Activated CD8-positive, alpha-beta memory T cell treated with anti-CD3 and anti-CD28 coated beads for 36 hours (primary cell): ENCODE measurements at regions not wholly inside any gene's neighbourhood (a gene's known extent, or its start where the extent isn't known, plus 50 kb on each side); places are given as distances from the start of the nearest gene placed in this dataset.

ENCODE experiments used
- CTCF ChIA-PET: fragments of 350-600 bp; sonication (Branson Sonifier 250); formaldehyde crosslinking; loops from one replicate; lab custom pipeline; 2021; ENCODE audit warnings: antibody characterized with exemption; lab: Charles Lee
- POLR2A ChIA-PET: fragments of 350-600 bp; sonication (Branson Sonifier 250); formaldehyde crosslinking; loops from one replicate; lab custom pipeline; 2021; ENCODE audit warnings: antibody characterized with exemption; lab: Charles Lee

GRCh38 chr16:86092586-86093480, 193.9 kb downstream of the IRF8 start:
- CTCF ChIA-PET, result interaction anchor here (0.7 kb wide), 1 partner anchor 8 kb away, joined by 3 read pairs; no protein-coding TSS in a partner anchor
- POLR2A ChIA-PET, result no interaction called here

GRCh38 chr16:86093801-86094750, 195.1 kb downstream of the IRF8 start:
- ChIA-PET CTCF (no interaction called here), POLR2A (no interaction called here)

- ChIA-PET CTCF (no interaction called here), POLR2A (no interaction called here)
These were observed 196.3 kb downstream of the IRF8 start for GRCh38 chr16:86095131-86095752.

- ChIA-PET POLR2A (no interaction called here), CTCF (no interaction called here)
These were observed 197.0 kb downstream of the IRF8 start for GRCh38 chr16:86095906-86096485.

- POLR2A ChIA-PET, result no interaction called here
- CTCF ChIA-PET, result no interaction called here
These were observed 197.9 kb downstream of the IRF8 start for GRCh38 chr16:86096850-86097249.

GRCh38 chr16:86099326-86099725, 200.4 kb downstream of the IRF8 start:
- POLR2A ChIA-PET, result no interaction called here
- CTCF ChIA-PET, result no interaction called here

GRCh38 chr16:86100205-86101136, 201.5 kb downstream of the IRF8 start:
- CTCF ChIA-PET, result interaction anchor here (0.6 kb wide), 1 partner anchor 8 kb away, joined by 3 read pairs; no protein-coding TSS in a partner anchor
- POLR2A ChIA-PET, result no interaction called here

GRCh38 chr16:86101137-86101896, 202.4 kb downstream of the IRF8 start:
- ChIA-PET CTCF (interaction anchor here (0.6 kb wide), 1 partner anchor 9 kb away, joined by 3 read pairs; no protein-coding TSS in a partner anchor), POLR2A (no interaction called here)

GRCh38 chr16:86101897-86102157, 202.9 kb downstream of the IRF8 start:
- ChIA-PET CTCF (no interaction called here), POLR2A (no interaction called here)

- POLR2A ChIA-PET, result no interaction called here
- CTCF ChIA-PET, result no interaction called here
These were observed 204.4 kb downstream of the IRF8 start for GRCh38 chr16:86103320-86103719.

GRCh38 chr16:86104537-86105048, 205.6 kb downstream of the IRF8 start:
- POLR2A ChIA-PET, result no interaction called here
- CTCF ChIA-PET, result no interaction called here

GRCh38 chr16:86107215-86107825, 208.4 kb downstream of the IRF8 start:
- ChIA-PET POLR2A (no interaction called here), CTCF (no interaction called here)

- CTCF ChIA-PET, result no interaction called here
- POLR2A ChIA-PET, result no interaction called here
These were observed 209.1 kb downstream of the IRF8 start for GRCh38 chr16:86108062-86108461.

- CTCF ChIA-PET, result no interaction called here
These were observed 211.2 kb downstream of the IRF8 start for GRCh38 chr16:86110134-86110533.

GRCh38 chr16:86110726-86111125, 211.8 kb downstream of the IRF8 start:
- ChIA-PET POLR2A (no interaction called here), CTCF (no interaction called here)

More at GRCh38 chr16:86110134-86110533, 211.2 kb downstream of the IRF8 start:
- POLR2A ChIA-PET, result no interaction called here

GRCh38 chr16:86112178-86112577, 213.2 kb downstream of the IRF8 start:
- ChIA-PET CTCF (no interaction called here), POLR2A (no interaction called here)

GRCh38 chr16:86117235-86117634, 218.3 kb downstream of the IRF8 start:
- ChIA-PET CTCF (no interaction called here), POLR2A (no interaction called here)
